ENCODE measurements at regions not wholly inside any gene's neighbourhood (a gene's known extent, or its start where the extent isn't known, plus 50 kb on each side); places are given as distances from the start of the nearest gene placed in this dataset.

DNA sequence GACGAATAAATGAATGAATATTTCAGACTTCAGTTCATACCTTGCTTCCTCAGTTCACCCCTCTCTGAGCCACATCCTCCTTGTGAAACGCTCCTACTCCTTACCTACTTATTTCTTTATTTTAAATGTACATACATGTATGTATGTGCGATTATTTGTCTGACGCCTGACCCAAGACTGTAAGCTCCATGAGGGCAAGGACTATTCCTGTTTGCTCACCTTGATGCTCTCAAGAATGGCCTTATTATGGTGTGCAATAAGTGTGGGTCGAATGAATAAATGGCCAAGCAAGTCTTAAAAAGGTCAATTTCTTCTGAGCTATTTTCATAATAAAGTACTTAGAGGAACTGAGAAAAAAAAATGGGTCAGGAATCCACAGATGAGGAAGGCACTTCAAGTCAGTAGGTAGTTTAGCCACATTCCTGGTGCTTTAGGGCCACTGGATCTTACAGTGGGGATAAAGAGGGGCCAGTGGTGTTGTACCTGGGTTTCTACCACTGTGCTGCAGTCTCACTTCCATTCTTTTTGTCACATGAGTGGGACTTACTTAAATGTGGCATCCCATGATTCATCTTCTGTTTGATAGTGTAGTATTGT lies 74.7 kb downstream of the SDC1 start:
- no peak for ATAC-seq
- no peaks in the 10 kb centered on the region for H3K79me2 ChIP-seq (ENCODE audit: control insufficient read depth, insufficient read depth, low read length)
- H3K4me1 ChIP-seq (replicated peaks in 1 of 2; ENCODE audit: control insufficient read depth in 2 of 2, insufficient read depth in 2 of 2, low read length in 2 of 2): peaks cover 16 to 36% of the 10 kb centered on the region in 2 experiments
- H3K27ac ChIP-seq (ENCODE audit: extremely low read depth, low read depth, low read length): no peak overlapping the region
- no peak overlapping the region for H2AFZ ChIP-seq (ENCODE audit: low read depth, low read length)
- peaks cover 4% of the 10 kb centered on the region in 2 experiments; a peak in 2 of 5 replicates for H3K27me3 ChIP-seq (ENCODE audit: control insufficient read depth in 2 of 2, insufficient read depth in 2 of 2, low read length in 2 of 2)
- ChIA-PET CTCF (ENCODE audit: low intra/inter-chr PET ratio) (no interaction called here), POLR2A (no interaction called here)
- H4K20me1 ChIP-seq (replicated peaks; ENCODE audit: control insufficient read depth, insufficient read depth, low read length): no peaks in the 10 kb centered on the region
- BruUV-seq (replicated peaks): no TSS peak
- H3K4me3 ChIP-seq: no peak overlapping the region
- H3K9me1 ChIP-seq (ENCODE audit: control insufficient read depth, insufficient read depth, low read length): no peaks in the 10 kb centered on the region
- no peak for FAIRE-seq
- intact Hi-C loops (cut with micrococcal nuclease) (no loop called here), in situ Hi-C loops (cut with MboI) (no loop called here)
- no peak overlapping the region for H3K9ac ChIP-seq (ENCODE audit: insufficient read depth in 1 of 2, low read depth in 2 of 2, low read length in 2 of 2)
- no peaks in the 10 kb centered on the region for H3K9me3 ChIP-seq (replicated peaks; ENCODE audit: control insufficient read depth, insufficient read depth, low read depth, low read length)
- H3K4me2 ChIP-seq (ENCODE audit: insufficient read depth, low read length): no peak overlapping the region
- no peaks in the 10 kb centered on the region for H3K36me3 ChIP-seq (ENCODE audit: control insufficient read depth, insufficient read depth, low read length)
- 54% methylated on average over 5 of the region's 5 CpGs for WGBS (ENCODE audit: insufficient coverage, low coverage, missing lambda C conversion rate)
- TF ChIP-seq TRIM24 (IDR thresholded peaks at IDR 0.05) (0 out of 4 replicates have a peak, but pooled peaks of 1 of the 2 experiments have one; percentile 31), NFXL1 (CRISPR knock-in tag; IDR thresholded peaks at IDR 0.05) (no peak), CBX8 (IDR thresholded peaks at IDR 0.05; ENCODE audit: borderline replicate concordance, extremely low read depth, low read depth, low read length, poor library complexity, severe bottlenecking) (no peak), CBFB (CRISPR knock-in tag; IDR thresholded peaks at IDR 0.05) (no peak), ZNF76 (CRISPR knock-in tag; IDR thresholded peaks at IDR 0.05; ENCODE audit: borderline replicate concordance) (no peak), PTRF (tag; IDR thresholded peaks at IDR 0.05) (no peak), TRIM28 (IDR thresholded peaks at IDR 0.05) (peak; percentile 64; the same call in 1 of the 2 replicates), ZNF316 (IDR thresholded peaks at IDR 0.05) (peak; percentile 76), PURB (CRISPR knock-in tag; IDR thresholded peaks at IDR 0.05; ENCODE audit: low read depth) (no peak)
- TF ChIP-seq, protein P1, sequence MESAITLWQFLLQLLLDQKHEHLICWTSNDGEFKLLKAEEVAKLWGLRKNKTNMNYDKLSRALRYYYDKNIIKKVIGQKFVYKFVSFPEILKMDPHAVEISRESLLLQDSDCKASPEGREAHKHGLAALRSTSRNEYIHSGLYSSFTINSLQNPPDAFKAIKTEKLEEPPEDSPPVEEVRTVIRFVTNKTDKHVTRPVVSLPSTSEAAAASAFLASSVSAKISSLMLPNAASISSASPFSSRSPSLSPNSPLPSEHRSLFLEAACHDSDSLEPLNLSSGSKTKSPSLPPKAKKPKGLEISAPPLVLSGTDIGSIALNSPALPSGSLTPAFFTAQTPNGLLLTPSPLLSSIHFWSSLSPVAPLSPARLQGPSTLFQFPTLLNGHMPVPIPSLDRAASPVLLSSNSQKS (CRISPR knock-in tag; IDR thresholded peaks at IDR 0.05): no peak
- TF ChIP-seq, protein P2, sequence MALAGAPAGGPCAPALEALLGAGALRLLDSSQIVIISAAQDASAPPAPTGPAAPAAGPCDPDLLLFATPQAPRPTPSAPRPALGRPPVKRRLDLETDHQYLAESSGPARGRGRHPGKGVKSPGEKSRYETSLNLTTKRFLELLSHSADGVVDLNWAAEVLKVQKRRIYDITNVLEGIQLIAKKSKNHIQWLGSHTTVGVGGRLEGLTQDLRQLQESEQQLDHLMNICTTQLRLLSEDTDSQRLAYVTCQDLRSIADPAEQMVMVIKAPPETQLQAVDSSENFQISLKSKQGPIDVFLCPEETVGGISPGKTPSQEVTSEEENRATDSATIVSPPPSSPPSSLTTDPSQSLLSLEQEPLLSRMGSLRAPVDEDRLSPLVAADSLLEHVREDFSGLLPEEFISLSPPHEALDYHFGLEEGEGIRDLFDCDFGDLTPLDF (CRISPR knock-in tag; IDR thresholded peaks at IDR 0.05): no peak
- TF ChIP-seq, protein P3, sequence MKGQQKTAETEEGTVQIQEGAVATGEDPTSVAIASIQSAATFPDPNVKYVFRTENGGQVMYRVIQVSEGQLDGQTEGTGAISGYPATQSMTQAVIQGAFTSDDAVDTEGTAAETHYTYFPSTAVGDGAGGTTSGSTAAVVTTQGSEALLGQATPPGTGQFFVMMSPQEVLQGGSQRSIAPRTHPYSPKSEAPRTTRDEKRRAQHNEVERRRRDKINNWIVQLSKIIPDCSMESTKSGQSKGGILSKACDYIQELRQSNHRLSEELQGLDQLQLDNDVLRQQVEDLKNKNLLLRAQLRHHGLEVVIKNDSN (CRISPR knock-in tag; IDR thresholded peaks at IDR 0.05): no peak
- no peak for DNase-seq (ENCODE audit: extremely low read depth in 1 of 4, low spot score in 3 of 4)

Data from K562 (cell line).